Mesenteric fat pad (tissue), 1 donor: ENCODE measurements at regions not wholly inside any gene's neighbourhood (a gene's known extent, or its start where the extent isn't known, plus 50 kb on each side); places are given as distances from the start of the nearest gene placed in this dataset.
"Not testable (repeated sequence)": the region's sequence is repeated elsewhere in the genome, so short reads cannot be mapped to it uniquely, and the experiment has no call there.

ENCODE experiments used
- DNase-seq: peaks from one replicate; pipeline ENCODE4 v3.0.0-alpha.2; 2020; ENCODE audit warnings: low spot score
- donor health status: DM: yes; HTN: yes; CAD: no.

DNA sequence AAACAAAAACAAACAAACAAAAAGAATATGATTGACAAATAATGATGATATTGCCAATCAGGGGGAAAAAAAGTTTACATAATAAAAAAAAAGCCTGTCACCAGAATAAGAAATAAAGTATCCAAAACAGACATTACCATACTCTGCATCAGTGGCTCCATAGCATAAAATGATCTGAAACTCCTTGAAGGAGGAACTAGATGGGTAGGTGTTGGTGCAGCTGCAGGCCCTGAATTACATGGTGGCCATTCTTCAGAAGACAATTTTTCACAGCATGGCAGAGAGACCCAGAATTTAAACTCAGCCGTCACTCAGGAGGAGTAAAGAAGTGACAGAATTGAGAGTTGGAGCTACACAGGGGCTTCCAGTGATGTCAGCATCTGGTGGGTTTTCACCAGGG lies 60.2 kb downstream of the GLUL start:
- DNase-seq: no peak

GRCh38 chr1:182330303-182330702 lies 61.3 kb downstream of the GLUL start:
- DNase-seq: no peak

GRCh38 chr1:182329471-182329870 lies 62.1 kb downstream of the GLUL start:
- DNase-seq: no peak

DNA sequence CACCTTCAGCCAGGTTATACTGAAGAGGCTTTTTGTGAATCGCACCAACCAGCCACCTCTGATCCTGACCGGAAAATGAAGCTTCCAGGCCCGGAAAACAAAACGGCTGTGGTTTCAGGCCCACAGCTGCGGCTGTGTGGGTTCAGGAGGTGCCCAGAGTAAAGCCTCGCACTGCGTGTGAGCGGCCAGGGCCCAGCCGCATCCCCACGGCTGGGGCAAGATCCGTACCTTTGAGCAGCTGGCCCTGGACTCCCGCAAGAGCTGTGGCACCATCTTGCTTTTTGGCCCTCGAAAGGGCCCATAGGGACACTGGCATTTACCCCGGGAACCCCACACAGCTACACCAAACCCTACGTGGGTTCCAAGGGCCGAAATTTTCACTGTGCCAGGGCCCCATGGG lies 63.0 kb downstream of the GLUL start:
- DNase-seq: no peak

GRCh38 chr1:182325339-182325738 lies 66.3 kb downstream of the GLUL start:
- no peak for DNase-seq

DNA sequence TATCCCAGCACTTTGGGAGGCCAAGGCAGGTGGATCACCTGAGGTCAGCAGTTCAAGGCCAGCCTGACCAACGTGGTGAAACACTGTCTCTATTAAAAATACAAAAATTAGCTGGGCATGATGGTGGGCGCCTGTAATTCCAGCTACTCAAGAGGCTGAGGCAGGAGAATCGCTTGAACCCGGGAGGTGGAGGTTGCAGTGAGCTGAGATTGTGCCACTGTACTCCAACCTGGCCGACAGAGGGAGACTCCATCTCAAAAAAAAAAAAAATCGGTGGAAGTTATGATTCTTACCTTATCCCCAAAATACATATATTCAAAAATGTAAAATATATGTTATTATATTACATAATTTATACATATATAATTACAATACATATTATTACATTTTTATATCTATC lies 70.1 kb downstream of the GLUL start:
- not testable (repeated sequence) for DNase-seq

DNA sequence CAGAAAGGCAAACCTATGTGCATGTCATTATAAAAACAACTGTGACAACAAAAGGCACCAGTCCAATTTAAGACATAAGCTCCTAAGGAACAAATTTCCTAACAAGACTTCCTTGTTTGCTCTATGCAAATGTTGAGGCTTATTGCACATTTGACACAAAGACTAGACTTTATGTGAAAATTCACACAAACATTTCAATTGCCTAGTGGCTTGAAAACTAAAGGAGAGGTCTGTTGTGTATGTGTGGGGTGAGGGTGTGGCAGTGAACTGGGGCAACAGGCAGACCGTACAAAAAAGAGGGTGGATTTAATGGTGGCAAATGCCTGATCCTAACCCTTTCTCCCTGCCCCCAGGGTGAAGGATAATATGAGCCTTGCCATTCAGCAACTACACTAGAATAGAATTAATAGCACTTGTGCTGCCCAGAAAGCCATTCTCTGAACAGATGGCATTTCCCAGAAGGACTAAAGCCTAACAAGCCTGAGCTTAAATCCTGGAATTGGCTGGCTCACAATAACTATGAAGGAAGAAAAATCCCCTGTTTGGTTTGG lies 73.9 kb downstream of the GLUL start:
- DNase-seq: no peak

DNA sequence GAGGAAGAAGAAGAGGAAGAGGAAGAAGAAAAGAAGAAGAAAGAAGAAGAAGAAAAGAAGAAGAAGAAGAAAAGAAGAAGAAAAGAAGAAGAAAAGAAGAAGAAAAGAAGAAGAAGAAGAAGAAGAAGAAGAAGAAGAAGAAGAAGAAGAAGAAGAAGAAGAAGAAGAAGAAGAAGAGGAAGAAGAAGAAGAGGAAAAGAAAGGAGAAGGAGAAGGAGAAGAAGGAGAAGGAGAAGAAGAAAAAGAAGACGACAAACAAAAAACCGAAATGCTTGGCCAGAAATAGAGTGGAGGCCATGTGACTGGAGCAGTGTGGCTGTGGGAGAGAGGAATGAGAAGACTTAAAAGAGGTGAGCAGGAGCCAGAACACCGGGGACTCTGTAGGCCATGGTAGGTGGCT lies 75.1 kb downstream of the GLUL start:
- DNase-seq: not testable (repeated sequence)

- no peak for DNase-seq
These were observed 76.4 kb downstream of the GLUL start for GRCh38 chr1:182315167-182315556.

DNA sequence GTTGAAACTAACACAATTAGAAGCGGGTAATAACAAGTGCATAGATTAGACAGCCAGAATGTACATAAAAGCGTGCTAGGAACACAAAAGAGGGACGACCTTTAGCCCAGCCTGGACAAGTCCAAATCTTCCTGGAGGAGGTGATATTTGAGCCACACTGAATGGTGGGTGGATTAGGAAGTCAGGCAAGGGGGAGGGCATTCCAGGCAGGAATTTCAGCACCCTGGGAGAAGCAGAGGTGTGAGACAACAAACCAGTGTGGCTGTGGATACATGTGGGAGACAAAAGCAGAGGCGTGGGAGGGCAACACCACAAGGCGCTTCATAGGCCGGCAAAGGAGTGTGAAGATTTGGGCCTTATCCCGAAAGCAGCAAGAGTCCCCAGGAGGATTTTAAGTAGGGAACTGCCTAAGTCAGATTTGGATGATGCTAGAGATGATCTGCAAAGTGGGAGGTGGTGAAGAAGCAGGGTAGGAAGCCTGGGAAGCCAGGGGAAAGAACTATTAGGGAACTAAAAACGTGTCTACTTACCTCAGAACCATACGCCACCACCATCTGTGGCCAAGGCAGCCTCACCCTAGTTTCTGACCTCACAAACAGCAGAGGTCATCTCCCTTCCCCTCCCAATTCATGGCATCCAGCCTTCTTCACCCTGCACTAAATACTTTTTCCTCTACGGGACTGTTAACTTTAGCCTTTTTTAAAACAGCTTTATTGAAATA lies 81.8 kb downstream of the GLUL start:
- DNase-seq: no peak

DNA sequence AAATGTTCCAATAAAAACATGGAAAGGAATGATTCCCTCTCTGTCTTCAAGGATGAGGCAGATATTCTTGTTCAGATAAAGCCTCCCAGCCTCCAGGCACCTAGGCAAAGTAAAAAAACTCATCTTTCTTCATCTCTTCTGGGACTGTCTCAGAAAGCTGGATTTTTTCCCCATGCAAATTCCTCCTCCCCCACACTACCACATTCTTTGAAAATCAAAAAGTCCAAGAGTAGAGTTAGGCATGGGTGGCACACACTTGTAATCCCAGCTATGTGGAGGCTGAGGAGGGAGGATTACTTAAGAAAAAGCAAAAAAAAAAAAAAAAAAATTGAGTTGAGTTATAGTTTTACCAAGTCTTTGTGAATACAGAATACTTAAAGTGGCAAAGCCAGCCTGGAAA lies 82.8 kb downstream of the GLUL start:
- DNase-seq: no peak

- DNase-seq: not testable (repeated sequence)
These were observed 84.1 kb downstream of the GLUL start for GRCh38 chr1:182307486-182307885.

DNA sequence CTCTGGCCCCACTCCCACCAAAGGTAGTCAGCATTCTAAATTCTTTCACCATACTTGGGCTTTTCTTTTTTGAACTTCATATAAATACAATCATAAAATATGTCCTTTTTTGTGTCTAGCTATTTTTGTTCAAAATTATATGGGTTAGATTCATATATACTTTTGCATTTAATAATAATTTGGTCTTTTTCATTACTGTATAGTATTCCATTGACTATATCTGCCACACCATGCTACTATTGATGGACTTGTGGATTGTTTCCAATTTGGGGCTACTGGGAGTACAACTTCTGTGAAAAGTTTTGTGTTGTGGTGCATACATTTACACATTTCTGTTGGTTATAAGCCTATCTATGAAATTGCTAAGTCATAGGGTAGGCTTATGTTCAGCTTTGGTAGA lies 85.7 kb downstream of the GLUL start:
- DNase-seq: no peak

DNA sequence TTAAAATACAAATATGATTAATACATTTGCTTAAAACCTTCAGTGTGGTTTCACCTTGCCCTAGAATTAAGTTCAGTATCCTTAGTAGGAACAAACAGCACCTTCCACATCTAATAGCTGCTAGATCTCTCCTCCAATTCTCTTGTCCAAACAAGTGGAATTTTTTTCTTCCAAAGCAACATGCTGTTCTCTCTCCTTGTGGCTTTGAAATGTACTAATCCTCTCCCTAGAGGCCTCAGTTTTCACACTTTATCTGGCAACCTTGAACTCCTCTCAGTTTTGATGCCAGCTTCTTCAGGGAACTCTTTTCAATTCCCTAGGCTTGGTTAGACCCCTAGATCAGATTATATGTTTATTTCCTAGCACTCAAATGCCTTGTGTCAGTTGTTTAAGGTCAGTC lies 87.0 kb downstream of the GLUL start:
- no peak for DNase-seq

DNA sequence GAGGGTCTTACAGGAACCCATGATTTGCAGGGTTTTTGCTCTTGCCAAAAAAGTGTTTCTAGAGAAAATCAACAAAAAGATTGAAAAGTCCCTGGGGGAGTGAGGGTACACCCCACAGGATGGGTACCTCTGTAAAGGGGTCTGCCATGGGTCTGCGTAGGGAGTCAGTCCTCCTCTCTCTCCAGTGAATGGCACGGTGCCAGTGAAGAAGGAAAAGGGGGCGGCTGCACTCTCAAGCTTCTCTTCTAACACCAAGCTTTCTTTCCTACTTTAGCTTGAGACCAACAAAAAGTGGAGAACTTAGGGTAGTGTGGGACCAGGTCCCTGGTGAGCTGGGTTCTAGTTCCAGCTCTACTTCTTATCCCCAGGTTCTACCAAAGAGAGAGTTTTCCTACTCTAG lies 87.4 kb downstream of the GLUL start:
- no peak for DNase-seq

- no peak for DNase-seq
These were observed 87.8 kb downstream of the GLUL start for GRCh38 chr1:182303778-182304177.

- DNase-seq: no peak
These were observed 90.0 kb downstream of the GLUL start for GRCh38 chr1:182301467-182302198.

DNA sequence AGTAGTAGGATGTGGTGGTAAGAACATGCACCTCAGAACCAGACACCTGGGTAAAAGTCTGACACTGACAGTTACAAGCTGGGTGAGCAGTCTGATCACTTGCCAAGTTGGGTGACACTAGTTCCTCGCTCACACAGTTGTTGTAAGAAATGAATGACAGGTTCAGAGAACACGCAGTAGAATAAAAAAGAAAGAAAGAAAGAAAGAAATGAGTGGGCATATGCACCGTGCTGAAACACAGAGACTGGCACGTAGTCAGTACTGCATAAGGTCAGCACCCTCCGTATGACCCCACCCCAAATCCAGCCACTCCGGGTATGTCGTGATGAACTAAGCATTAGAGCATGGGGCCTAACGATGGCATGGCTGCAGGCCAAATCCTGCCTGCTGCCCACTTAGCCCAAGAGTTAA lies 90.6 kb downstream of the GLUL start:
- DNase-seq: no peak

DNA sequence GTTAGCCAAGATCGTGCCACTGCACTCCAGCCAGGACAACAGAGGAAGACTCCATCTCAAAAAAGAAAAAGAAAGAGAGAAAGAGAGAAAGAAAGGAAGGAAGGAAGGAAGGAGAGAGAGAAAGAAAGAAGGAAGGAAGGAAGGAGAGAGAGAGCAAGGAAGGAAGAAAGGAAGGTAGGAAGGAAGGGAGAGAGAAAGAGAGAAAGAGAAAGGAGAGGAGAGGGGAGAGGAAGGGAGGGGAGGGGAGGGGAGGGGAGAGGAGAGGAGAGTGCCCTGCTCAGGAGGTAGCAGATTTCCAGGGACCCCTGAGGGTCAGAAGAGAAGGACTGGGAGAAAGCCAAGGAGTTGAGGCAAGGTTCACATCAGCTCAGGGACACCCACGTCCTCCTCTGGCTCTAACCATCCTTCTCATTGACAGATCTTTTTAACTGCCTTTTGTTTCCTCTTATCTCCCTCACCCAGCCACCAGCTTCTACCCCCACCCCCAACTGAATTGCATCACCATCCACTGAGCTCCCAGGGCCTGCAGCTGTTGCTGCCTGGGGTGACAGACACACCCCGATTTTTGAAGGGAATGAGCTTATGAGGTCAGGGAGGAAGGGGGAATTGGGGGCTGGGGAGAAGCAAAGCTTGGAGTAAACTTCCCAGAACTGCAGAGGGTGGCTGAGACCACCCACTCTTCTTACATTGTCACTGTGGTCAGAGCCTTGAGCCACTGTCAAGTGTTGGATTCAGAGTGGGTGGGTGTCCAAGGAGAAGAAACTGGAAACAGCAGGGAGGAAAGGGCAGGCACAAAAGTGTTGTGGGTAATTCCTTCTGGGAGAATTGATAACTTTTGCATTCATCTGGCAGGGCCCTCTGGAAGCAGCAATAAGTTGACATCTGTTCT lies 91.6 kb downstream of the GLUL start:
- DNase-seq: no peak

GRCh38 chr1:182299054-182299727 lies 92.4 kb downstream of the GLUL start:
- not testable (repeated sequence) for DNase-seq

- DNase-seq: no peak
These were observed 94.3 kb downstream of the GLUL start for GRCh38 chr1:182297335-182297734.
